HepG2 (cell line): ENCODE measurements at regions not wholly inside any gene's neighbourhood (a gene's known extent, or its start where the extent isn't known, plus 50 kb on each side); places are given as distances from the start of the nearest gene placed in this dataset.

Experiments used
- ATAC-seq: fragments of 200-7000 bp; cut with Tn5 transposase; 3 replicates; pipeline ENCODE4 v1.9.1; 2020; ENCODE audit warnings: mild to moderate bottlenecking, moderate library complexity
- BruUV-seq: library from RNA; stranded (reverse); fragments of 400-500 nt; replicated peaks from 2 replicates; lab custom pipeline; 2021; lab: Mats Ljungman, UMichigan
- CTCF ChIA-PET: fragments of 300-600 bp; formaldehyde crosslinking; extraction: SDS; loops from one replicate; lab custom pipeline; 2021; ENCODE audit warnings: low total read pairs, inconsistent platforms, low intra/inter-chr PET ratio; lab: Yijun Ruan, JAX
- POLR2A ChIA-PET: fragments of 350-600 bp; sonication (Branson Sonifier 250); formaldehyde crosslinking; loops from one replicate; lab custom pipeline; 2020; ENCODE audit warnings: antibody characterized with exemption, inconsistent platforms; lab: Yijun Ruan, JAX
- DNase-seq: peaks from one replicate; pipeline ENCODE4 v3.0.0-alpha.2; 2015; ENCODE audit warnings: low spot score
- FAIRE-seq: peaks from 3 replicates; lab custom pipeline; 2011; peaks lifted over from hg19 to GRCh38; lab: Jason Lieb, UNC
- H2AFZ ChIP-seq: one replicate; pipeline ENCODE4 v1.6.1; 2011; ENCODE audit warnings: low read length, inconsistent platforms
- H3K27ac ChIP-seq: fragments of 300-600 bp; 3 replicates; pipeline ENCODE4 v1.8.0; 2011; ENCODE audit warnings: mixed run types, mild to moderate bottlenecking, mixed read lengths, low read length, inconsistent platforms; ENCODE audit not compliant: insufficient read depth; ENCODE audit errors: extremely low read length
- H3K27me3 ChIP-seq, 2 experiments: fragments of 200-600 bp in 1 of 2; 2 replicates in 1 of 2; 3 replicates in 1 of 2; pipeline versions ENCODE4 v1.6.0 to v1.8.0; 2011; ENCODE audit warnings: low read length in 2 of 2, mild to moderate bottlenecking in 2 of 2, moderate library complexity in 2 of 2, inconsistent platforms in 1 of 2; ENCODE audit not compliant: insufficient read depth in 2 of 2, control insufficient read depth in 1 of 2
- H3K36me3 ChIP-seq, 2 experiments: fragments of 200-600 bp in 1 of 2; replicated peaks in 1 of 2; 2 replicates in 1 of 2; 3 replicates in 1 of 2; pipeline versions ENCODE4 v1.5.1 to v1.8.0; 2011; ENCODE audit warnings: low read length in 2 of 2, inconsistent platforms in 1 of 2; ENCODE audit not compliant: insufficient read depth in 2 of 2, control insufficient read depth in 1 of 2
- H3K4me1 ChIP-seq: 2 replicates; pipeline ENCODE4 v1.5.1; 2012; ENCODE audit warnings: low read length, inconsistent platforms; ENCODE audit not compliant: insufficient read depth
- H3K4me2 ChIP-seq: 2 replicates; pipeline ENCODE4 v1.6.0; 2011; ENCODE audit warnings: low read depth, low read length, inconsistent platforms
- H3K4me3 ChIP-seq, 3 experiments: fragments of 200-600 bp in 1 of 3; sonication (generic), shearing (Covaris generic) in 1 of 3; replicated peaks in 1 of 3; 2 replicates each; pipeline ENCODE4 v1.5.1; 2011 to 2016; ENCODE audit warnings: low read length in 3 of 3, inconsistent platforms in 2 of 3, low read depth in 2 of 3, mild to moderate bottlenecking in 2 of 3, control low read depth in 1 of 3, mixed read lengths in 1 of 3; ENCODE audit not compliant: insufficient read depth in 1 of 3
- H3K79me2 ChIP-seq: one replicate; pipeline ENCODE4 v1.6.1; 2011; ENCODE audit warnings: low read length, inconsistent platforms; ENCODE audit not compliant: insufficient read depth
- H3K9ac ChIP-seq: 2 replicates; pipeline ENCODE4 v1.6.0; 2011; ENCODE audit warnings: mild to moderate bottlenecking, low read depth, low read length, inconsistent platforms; ENCODE audit not compliant: insufficient read depth
- H3K9me3 ChIP-seq: 2 replicates; pipeline ENCODE4 v1.5.1; 2012; ENCODE audit warnings: mild to moderate bottlenecking, low read length
- H4K20me1 ChIP-seq: 2 replicates; pipeline ENCODE4 v1.6.0; 2011; ENCODE audit warnings: inconsistent platforms, mild to moderate bottlenecking, low read length, moderate library complexity; ENCODE audit not compliant: insufficient read depth
- AGO2 ChIP-seq: fragments of 200-400 bp; formaldehyde crosslinking; optimal IDR thresholded peaks from 2 replicates; pipeline ENCODE3; 2017; ENCODE audit warnings: mild to moderate bottlenecking, low read depth, low read length, moderate library complexity
- ATF1 ChIP-seq: IDR thresholded peaks from 2 replicates; pipeline ENCODE4 v1.6.1; 2016; ENCODE audit warnings: mild to moderate bottlenecking, control low read depth
- HNRNPK ChIP-seq: fragments of 200-400 bp; formaldehyde crosslinking; IDR thresholded peaks from 2 replicates; pipeline ENCODE4 v1.6.1; 2018; ENCODE audit warnings: low read length, low read depth, moderate library complexity, mild to moderate bottlenecking; ENCODE audit not compliant: poor library complexity, severe bottlenecking
- KDM1A ChIP-seq: IDR thresholded peaks from 2 replicates; pipeline ENCODE4 v1.6.1; 2016; ENCODE audit warnings: missing compliant biosample characterization
- STAT5B ChIP-seq: sonication (generic); formaldehyde crosslinking; IDR thresholded peaks from 2 replicates; pipeline ENCODE4 v1.4.0; 2020; ENCODE audit warnings: missing genetic modification reagents
- TBL1XR1 ChIP-seq: fragments of 150-350 bp; IDR thresholded peaks from 2 replicates; pipeline ENCODE4 v1.6.1; 2014; ENCODE audit warnings: borderline replicate concordance, low read length; ENCODE audit not compliant: partially characterized antibody
- ZFP62 ChIP-seq: sonication (generic); formaldehyde crosslinking; IDR thresholded peaks from 2 replicates; pipeline ENCODE4 v1.4.0; 2020; ENCODE audit warnings: missing genetic modification reagents
- ZMYM2 ChIP-seq: sonication (generic); formaldehyde crosslinking; IDR thresholded peaks from 2 replicates; pipeline ENCODE4 v1.8.0; 2022; ENCODE audit warnings: mild to moderate bottlenecking, missing genetic modification reagents
- ZNF207 ChIP-seq: fragments of 450-650 bp; IDR thresholded peaks from 2 replicates; pipeline ENCODE4 v1.6.1; 2016; ENCODE audit warnings: antibody characterized with exemption, borderline replicate concordance
- ZNF790 ChIP-seq: sonication (generic); formaldehyde crosslinking; IDR thresholded peaks from 2 replicates; pipeline ENCODE4 v1.8.0; 2022; ENCODE audit warnings: missing genetic modification reagents, mild to moderate bottlenecking, borderline replicate concordance
- WGBS: methylation state at CpG from one replicate; pipeline ENCODE4 v1.1.6; 2017; ENCODE audit warnings: low lambda C conversion rate; 5-methylcytosine and 5-hydroxymethylcytosine counted together
- in situ Hi-C: cut with HindIII; loops from 2 replicates; pipeline ENCODE4 v1.10.0; 2017; ENCODE audit warnings: low pct_unique_long_range_greater_than_20kb; ENCODE audit not compliant: extremely low pct_ligation_motif_present
- intact Hi-C: fragments of 100-400 bp; cut with micrococcal nuclease; formaldehyde crosslinking; loops from one replicate; pipeline ENCODE4 v1.10.0; 2022; ENCODE audit not compliant: unreplicated experiment
- TF ChIP-seq, protein P1 (sequence below): IDR thresholded peaks from 2 replicates; pipeline ENCODE4 v1.6.1; 2016
- TF ChIP-seq, protein P2 (sequence below): sonication (generic); formaldehyde crosslinking; IDR thresholded peaks from 2 replicates; pipeline ENCODE4 v1.5.0; 2020; ENCODE audit warnings: mild to moderate bottlenecking, missing genetic modification reagents
- TF ChIP-seq, protein P3 (sequence below): sonication (generic); formaldehyde crosslinking; IDR thresholded peaks from 2 replicates; pipeline ENCODE4 v1.5.0; 2020; ENCODE audit warnings: missing genetic modification reagents, mild to moderate bottlenecking, borderline replicate concordance
- TF ChIP-seq, protein P4 (sequence below): sonication (generic); formaldehyde crosslinking; IDR thresholded peaks from 2 replicates; pipeline ENCODE4 v1.5.0; 2020; ENCODE audit warnings: mild to moderate bottlenecking, missing genetic modification reagents, moderate library complexity

DNA sequence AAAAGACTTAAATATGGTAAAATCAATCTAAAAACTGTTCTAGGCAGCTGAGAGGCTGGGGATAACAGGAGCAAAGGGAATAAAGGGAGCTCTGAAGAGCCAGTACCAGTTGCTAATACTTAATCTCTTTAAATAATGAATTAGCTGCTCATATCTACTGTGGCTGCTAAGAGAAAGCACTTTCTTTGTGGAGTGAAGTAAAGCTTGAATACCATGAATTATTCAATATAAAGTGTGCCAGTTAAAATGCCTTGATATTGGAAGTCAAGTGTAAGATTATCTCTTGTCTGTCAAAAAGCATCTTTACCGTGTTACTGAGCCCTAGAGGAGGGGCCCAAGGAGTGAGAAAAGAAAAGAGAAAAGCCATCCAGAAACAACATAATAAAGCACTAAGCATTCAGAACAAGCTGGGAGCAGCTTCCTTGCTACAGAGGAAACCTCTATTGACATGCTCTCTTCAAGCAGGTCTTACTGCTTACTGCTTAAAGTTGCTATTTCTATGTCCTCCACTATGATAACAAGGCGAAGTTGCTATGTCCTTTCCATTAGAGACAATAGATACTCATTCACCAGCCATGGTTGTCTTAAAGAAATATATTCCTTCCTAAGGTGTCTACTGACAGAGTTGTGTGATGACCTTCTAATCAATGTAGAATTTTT is 297.4 kb downstream of the CETN3 start:
- intact Hi-C loops (no loop called here), in situ Hi-C loops (no loop called here)
- no peak overlapping the region for H3K4me3 ChIP-seq
- BruUV-seq = no TSS peak
- no peaks in the 10 kb centered on the region for H4K20me1 ChIP-seq
- no peaks in the 10 kb centered on the region for H3K9me3 ChIP-seq
- FAIRE-seq (no peak), DNase-seq (no peak), ATAC-seq (no peak)
- no peaks in the 10 kb centered on the region for H3K27me3 ChIP-seq
- H3K4me1 ChIP-seq = no peaks in the 10 kb centered on the region
- no peak overlapping the region for H3K27ac ChIP-seq
- H2AFZ ChIP-seq = no peak overlapping the region
- H3K9ac ChIP-seq = no peak overlapping the region
- H3K36me3 ChIP-seq = no peaks in the 10 kb centered on the region
- H3K79me2 ChIP-seq = no peaks in the 10 kb centered on the region
- no peak overlapping the region for H3K4me2 ChIP-seq
- WGBS = 2% methylated on average over 2 of the region's 2 CpGs
- POLR2A ChIA-PET = no interaction called here
- CTCF ChIA-PET = no interaction called here
- TF ChIP-seq, protein P1, sequence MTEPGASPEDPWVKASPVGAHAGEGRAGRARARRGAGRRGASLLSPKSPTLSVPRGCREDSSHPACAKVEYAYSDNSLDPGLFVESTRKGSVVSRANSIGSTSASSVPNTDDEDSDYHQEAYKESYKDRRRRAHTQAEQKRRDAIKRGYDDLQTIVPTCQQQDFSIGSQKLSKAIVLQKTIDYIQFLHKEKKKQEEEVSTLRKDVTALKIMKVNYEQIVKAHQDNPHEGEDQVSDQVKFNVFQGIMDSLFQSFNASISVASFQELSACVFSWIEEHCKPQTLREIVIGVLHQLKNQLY (CRISPR knock-in tag) = no peak
- TF ChIP-seq ZNF207 (no peak), TBL1XR1 (no peak), STAT5B (CRISPR knock-in tag) (no peak), ATF1 (CRISPR knock-in tag) (no peak), KDM1A (no peak), AGO2 (no peak), ZFP62 (no peak), HNRNPK (no peak), ZNF790 (CRISPR knock-in tag) (no peak), ZMYM2 (CRISPR knock-in tag) (no peak)
- TF ChIP-seq, protein P2, sequence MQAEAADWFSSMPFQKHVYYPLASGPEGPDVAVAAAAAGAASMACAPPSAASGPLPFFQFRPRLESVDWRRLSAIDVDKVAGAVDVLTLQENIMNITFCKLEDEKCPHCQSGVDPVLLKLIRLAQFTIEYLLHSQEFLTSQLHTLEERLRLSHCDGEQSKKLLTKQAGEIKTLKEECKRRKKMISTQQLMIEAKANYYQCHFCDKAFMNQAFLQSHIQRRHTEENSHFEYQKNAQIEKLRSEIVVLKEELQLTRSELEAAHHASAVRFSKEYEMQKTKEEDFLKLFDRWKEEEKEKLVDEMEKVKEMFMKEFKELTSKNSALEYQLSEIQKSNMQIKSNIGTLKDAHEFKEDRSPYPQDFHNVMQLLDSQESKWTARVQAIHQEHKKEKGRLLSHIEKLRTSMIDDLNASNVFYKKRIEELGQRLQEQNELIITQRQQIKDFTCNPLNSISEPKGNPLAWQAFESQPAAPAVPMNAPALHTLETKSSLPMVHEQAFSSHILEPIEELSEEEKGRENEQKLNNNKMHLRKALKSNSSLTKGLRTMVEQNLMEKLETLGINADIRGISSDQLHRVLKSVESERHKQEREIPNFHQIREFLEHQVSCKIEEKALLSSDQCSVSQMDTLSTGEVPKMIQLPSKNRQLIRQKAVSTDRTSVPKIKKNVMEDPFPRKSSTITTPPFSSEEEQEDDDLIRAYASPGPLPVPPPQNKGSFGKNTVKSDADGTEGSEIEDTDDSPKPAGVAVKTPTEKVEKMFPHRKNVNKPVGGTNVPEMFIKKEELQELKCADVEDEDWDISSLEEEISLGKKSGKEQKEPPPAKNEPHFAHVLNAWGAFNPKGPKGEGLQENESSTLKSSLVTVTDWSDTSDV (CRISPR knock-in tag) = no peak
- TF ChIP-seq, protein P3, sequence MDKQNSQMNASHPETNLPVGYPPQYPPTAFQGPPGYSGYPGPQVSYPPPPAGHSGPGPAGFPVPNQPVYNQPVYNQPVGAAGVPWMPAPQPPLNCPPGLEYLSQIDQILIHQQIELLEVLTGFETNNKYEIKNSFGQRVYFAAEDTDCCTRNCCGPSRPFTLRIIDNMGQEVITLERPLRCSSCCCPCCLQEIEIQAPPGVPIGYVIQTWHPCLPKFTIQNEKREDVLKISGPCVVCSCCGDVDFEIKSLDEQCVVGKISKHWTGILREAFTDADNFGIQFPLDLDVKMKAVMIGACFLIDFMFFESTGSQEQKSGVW = no peak
- TF ChIP-seq, protein P4, sequence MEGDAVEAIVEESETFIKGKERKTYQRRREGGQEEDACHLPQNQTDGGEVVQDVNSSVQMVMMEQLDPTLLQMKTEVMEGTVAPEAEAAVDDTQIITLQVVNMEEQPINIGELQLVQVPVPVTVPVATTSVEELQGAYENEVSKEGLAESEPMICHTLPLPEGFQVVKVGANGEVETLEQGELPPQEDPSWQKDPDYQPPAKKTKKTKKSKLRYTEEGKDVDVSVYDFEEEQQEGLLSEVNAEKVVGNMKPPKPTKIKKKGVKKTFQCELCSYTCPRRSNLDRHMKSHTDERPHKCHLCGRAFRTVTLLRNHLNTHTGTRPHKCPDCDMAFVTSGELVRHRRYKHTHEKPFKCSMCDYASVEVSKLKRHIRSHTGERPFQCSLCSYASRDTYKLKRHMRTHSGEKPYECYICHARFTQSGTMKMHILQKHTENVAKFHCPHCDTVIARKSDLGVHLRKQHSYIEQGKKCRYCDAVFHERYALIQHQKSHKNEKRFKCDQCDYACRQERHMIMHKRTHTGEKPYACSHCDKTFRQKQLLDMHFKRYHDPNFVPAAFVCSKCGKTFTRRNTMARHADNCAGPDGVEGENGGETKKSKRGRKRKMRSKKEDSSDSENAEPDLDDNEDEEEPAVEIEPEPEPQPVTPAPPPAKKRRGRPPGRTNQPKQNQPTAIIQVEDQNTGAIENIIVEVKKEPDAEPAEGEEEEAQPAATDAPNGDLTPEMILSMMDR (CRISPR knock-in tag) = no peak
